ENCODE measurements at regions not wholly inside any gene's neighbourhood (a gene's known extent, or its start where the extent isn't known, plus 50 kb on each side); places are given as distances from the start of the nearest gene placed in this dataset.

GRCh38 chr14:101464984-101465794 lies 96.1 kb upstream of the DIO3 start:
- Histone ChIP-seq H3K4me1 (ENCODE audit: control insufficient read depth, insufficient read depth, low read length) (no peaks in the 10 kb centered on the region), H3K4me3 (ENCODE audit: low read length) (no peak overlapping the region), H3K27me3 (ENCODE audit: control insufficient read depth, insufficient read depth) (no peaks in the 10 kb centered on the region), H3K9me3 (ENCODE audit: control insufficient read depth, low read length) (no peaks in the 10 kb centered on the region), H3K27ac (ENCODE audit: low read length) (no peak overlapping the region)
- 83% methylated on average over 14 of the region's 14 CpGs for WGBS
- intact Hi-C loops (cut with DNase I): no loop called here
- DNase-seq: no peak
- ATAC-seq: no peak

- 81% methylated on average over 9 of the region's 9 CpGs for WGBS
- intact Hi-C loops (cut with DNase I): no loop called here
- Histone ChIP-seq H3K4me3 (ENCODE audit: low read length) (no peak overlapping the region), H3K27me3 (ENCODE audit: control insufficient read depth, insufficient read depth) (no peaks in the 10 kb centered on the region), H3K4me1 (ENCODE audit: control insufficient read depth, insufficient read depth, low read length) (no peaks in the 10 kb centered on the region), H3K27ac (ENCODE audit: low read length) (no peak overlapping the region), H3K9me3 (ENCODE audit: control insufficient read depth, low read length) (no peaks in the 10 kb centered on the region)
- ATAC-seq (no peak), DNase-seq (no peak)
Observed at GRCh38 chr14:101465795-101466448, 95.4 kb upstream of the DIO3 start.

- Histone ChIP-seq H3K27ac (ENCODE audit: low read length) (no peak overlapping the region), H3K9me3 (ENCODE audit: control insufficient read depth, low read length) (no peaks in the 10 kb centered on the region), H3K4me1 (ENCODE audit: control insufficient read depth, insufficient read depth, low read length) (no peaks in the 10 kb centered on the region), H3K27me3 (ENCODE audit: control insufficient read depth, insufficient read depth) (no peaks in the 10 kb centered on the region), H3K4me3 (ENCODE audit: low read length) (no peak overlapping the region)
- intact Hi-C loops (cut with DNase I): no loop called here
- ATAC-seq (no peak), DNase-seq (no peak)
- WGBS: 82% methylated on average over 17 of the region's 17 CpGs
Observed at GRCh38 chr14:101466456-101467180, 94.7 kb upstream of the DIO3 start.

- Histone ChIP-seq H3K4me1 (ENCODE audit: control insufficient read depth, insufficient read depth, low read length) (no peaks in the 10 kb centered on the region), H3K9me3 (ENCODE audit: control insufficient read depth, low read length) (no peaks in the 10 kb centered on the region), H3K27ac (ENCODE audit: low read length) (no peak overlapping the region), H3K4me3 (ENCODE audit: low read length) (no peak overlapping the region), H3K27me3 (ENCODE audit: control insufficient read depth, insufficient read depth) (no peaks in the 10 kb centered on the region)
- DNase-seq: no peak
- intact Hi-C loops (cut with DNase I): no loop called here
- 93% methylated on average over 13 of the region's 13 CpGs for WGBS
- no peak for ATAC-seq
Observed at GRCh38 chr14:101467181-101467926, 93.9 kb upstream of the DIO3 start.

- WGBS: 79% methylated on average over 25 of the region's 25 CpGs
- Histone ChIP-seq H3K4me3 (ENCODE audit: low read length) (no peak overlapping the region), H3K27me3 (ENCODE audit: control insufficient read depth, insufficient read depth) (no peaks in the 10 kb centered on the region), H3K9me3 (ENCODE audit: control insufficient read depth, low read length) (no peaks in the 10 kb centered on the region), H3K27ac (ENCODE audit: low read length) (no peak overlapping the region), H3K4me1 (ENCODE audit: control insufficient read depth, insufficient read depth, low read length) (no peaks in the 10 kb centered on the region)
- DNase-seq (no peak), ATAC-seq (no peak)
- intact Hi-C loops (cut with DNase I): no loop called here
Observed at GRCh38 chr14:101469382-101470247, 91.7 kb upstream of the DIO3 start.

- Histone ChIP-seq H3K27me3 (ENCODE audit: control insufficient read depth, insufficient read depth) (no peaks in the 10 kb centered on the region), H3K4me1 (ENCODE audit: control insufficient read depth, insufficient read depth, low read length) (no peaks in the 10 kb centered on the region), H3K4me3 (ENCODE audit: low read length) (no peak overlapping the region), H3K9me3 (ENCODE audit: control insufficient read depth, low read length) (no peaks in the 10 kb centered on the region), H3K27ac (ENCODE audit: low read length) (no peak overlapping the region)
- ATAC-seq (no peak), DNase-seq (no peak)
- intact Hi-C loops (cut with DNase I): no loop called here
- WGBS: 78% methylated on average over 12 of the region's 12 CpGs
Observed at GRCh38 chr14:101470266-101470665, 91.0 kb upstream of the DIO3 start.

GRCh38 chr14:101471723-101472517 lies 89.4 kb upstream of the DIO3 start:
- no peak for ATAC-seq
- DNase-seq: no peak
- no peaks in the 10 kb centered on the region for H3K4me1 ChIP-seq (ENCODE audit: control insufficient read depth, insufficient read depth, low read length)
- no peaks in the 10 kb centered on the region for H3K9me3 ChIP-seq (ENCODE audit: control insufficient read depth, low read length)
- H3K27me3 ChIP-seq (ENCODE audit: control insufficient read depth, insufficient read depth): no peaks in the 10 kb centered on the region
- no peak overlapping the region for H3K4me3 ChIP-seq (ENCODE audit: low read length)
- intact Hi-C loops (cut with DNase I): no loop called here
- 86% methylated on average over 16 of the region's 16 CpGs for WGBS
- no peak overlapping the region for H3K27ac ChIP-seq (ENCODE audit: low read length)

- H3K27me3 ChIP-seq (ENCODE audit: control insufficient read depth, insufficient read depth): no peaks in the 10 kb centered on the region
Observed at GRCh38 chr14:101472518-101472849, 88.8 kb upstream of the DIO3 start.

GRCh38 chr14:101473045-101473729 lies 88.1 kb upstream of the DIO3 start:
- Histone ChIP-seq H3K4me1 (ENCODE audit: control insufficient read depth, insufficient read depth, low read length) (no peaks in the 10 kb centered on the region), H3K9me3 (ENCODE audit: control insufficient read depth, low read length) (no peaks in the 10 kb centered on the region), H3K27ac (ENCODE audit: low read length) (no peak overlapping the region), H3K4me3 (ENCODE audit: low read length) (no peak overlapping the region), H3K27me3 (ENCODE audit: control insufficient read depth, insufficient read depth) (no peaks in the 10 kb centered on the region)
- intact Hi-C loops (cut with DNase I): no loop called here
- DNase-seq: no peak
- WGBS: 78% methylated on average over 12 of the region's 12 CpGs
- ATAC-seq: no peak

More at GRCh38 chr14:101472518-101472849, 88.8 kb upstream of the DIO3 start:
- H3K4me3 ChIP-seq (ENCODE audit: low read length): no peak overlapping the region
- no peaks in the 10 kb centered on the region for H3K4me1 ChIP-seq (ENCODE audit: control insufficient read depth, insufficient read depth, low read length)
- ATAC-seq (no peak), DNase-seq (no peak)
- intact Hi-C loops (cut with DNase I): no loop called here
- no peak overlapping the region for H3K27ac ChIP-seq (ENCODE audit: low read length)
- H3K9me3 ChIP-seq (ENCODE audit: control insufficient read depth, low read length): no peaks in the 10 kb centered on the region
- 79% methylated on average over 6 of the region's 6 CpGs for WGBS
